IMR-90 (cell line): ENCODE measurements at regions not wholly inside any gene's neighbourhood (a gene's known extent, or its start where the extent isn't known, plus 50 kb on each side); places are given as distances from the start of the nearest gene placed in this dataset.

Experiments
- ATAC-seq: fragments of 200-7000 bp; cut with Tn5 transposase; 2 replicates; pipeline ENCODE4 v1.9.1; 2020; ENCODE audit warnings: low read depth, mild to moderate bottlenecking, moderate library complexity
- BruUV-seq: library from RNA; stranded (reverse); fragments of 400-500 nt; replicated peaks from 2 replicates; lab custom pipeline; 2021; lab: Mats Ljungman, UMichigan
- CTCF ChIA-PET: fragments of 300-600 bp; formaldehyde crosslinking; extraction: SDS; loops from one replicate; lab custom pipeline; 2021; ENCODE audit warnings: antibody characterized with exemption; lab: Yijun Ruan, JAX
- POLR2A ChIA-PET: fragments of 300-600 bp; sonication (Branson Sonifier 250); formaldehyde crosslinking; loops from one replicate; lab custom pipeline; 2022; ENCODE audit warnings: antibody characterized with exemption; ENCODE audit not compliant: unreplicated experiment; lab: Charles Lee
- DNase-seq: peaks from one replicate; pipeline ENCODE4 v3.0.0; 2013
- H2AFZ ChIP-seq: replicated peaks from 2 replicates; pipeline ENCODE3; 2013; ENCODE audit warnings: low read length, mild to moderate bottlenecking; ENCODE audit not compliant: poor library complexity
- H2AK5ac ChIP-seq: 2 replicates; pipeline ENCODE4 v1.6.1; 2013; ENCODE audit warnings: low read depth, low read length, inconsistent platforms
- H2AK9ac ChIP-seq: replicated peaks from 2 replicates; pipeline ENCODE3; 2013; ENCODE audit warnings: mild to moderate bottlenecking, low read depth, low read length, moderate library complexity; ENCODE audit not compliant: poor library complexity
- H2BK120ac ChIP-seq: 2 replicates; pipeline ENCODE4 v1.6.1; 2013; ENCODE audit warnings: low read depth, low read length, inconsistent platforms
- H2BK15ac ChIP-seq: 3 replicates; pipeline ENCODE4 v1.6.1; 2013; ENCODE audit warnings: low read depth, low read length, inconsistent platforms
- H2BK20ac ChIP-seq: 2 replicates; pipeline ENCODE4 v1.6.1; 2013; ENCODE audit warnings: low read depth, mild to moderate bottlenecking, inconsistent platforms, low read length, moderate library complexity
- H2BK5ac ChIP-seq: 2 replicates; pipeline ENCODE4 v1.6.1; 2013; ENCODE audit warnings: mild to moderate bottlenecking, low read depth, low read length, inconsistent platforms; ENCODE audit not compliant: poor library complexity, severe bottlenecking
- H3K14ac ChIP-seq: replicated peaks from 2 replicates; pipeline ENCODE4 v1.6.1; 2013; ENCODE audit warnings: low read depth, low read length, inconsistent platforms
- H3K18ac ChIP-seq: 2 replicates; pipeline ENCODE4 v1.6.1; 2013; ENCODE audit warnings: low read depth, low read length, control low read depth
- H3K23ac ChIP-seq: 2 replicates; pipeline ENCODE4 v1.6.1; 2013; ENCODE audit warnings: low read depth, low read length, inconsistent platforms
- H3K27ac ChIP-seq: 2 replicates; pipeline ENCODE4 v1.5.1; 2013; ENCODE audit warnings: mild to moderate bottlenecking, control low read depth, low read length; ENCODE audit not compliant: insufficient read depth
- H3K27me3 ChIP-seq: 2 replicates; pipeline ENCODE4 v1.6.1; 2013; ENCODE audit warnings: low read length; ENCODE audit not compliant: control insufficient read depth, insufficient read depth
- H3K36me3 ChIP-seq: 2 replicates; pipeline ENCODE4 v1.6.1; 2013; ENCODE audit warnings: low read length, mixed read lengths; ENCODE audit not compliant: control insufficient read depth, insufficient read depth
- H3K4ac ChIP-seq: 2 replicates; pipeline ENCODE4 v1.6.1; 2013; ENCODE audit warnings: low read depth, low read length, inconsistent platforms
- H3K4me1 ChIP-seq: 2 replicates; pipeline ENCODE4 v1.6.1; 2013; ENCODE audit warnings: low read length, mixed read lengths; ENCODE audit not compliant: control insufficient read depth, insufficient read depth
- H3K4me2 ChIP-seq: 2 replicates; pipeline ENCODE4 v1.6.1; 2013; ENCODE audit warnings: low read depth, mild to moderate bottlenecking, control low read depth, low read length, moderate library complexity
- H3K4me3 ChIP-seq: 2 replicates; pipeline ENCODE4 v1.5.1; 2013; ENCODE audit warnings: low read depth, mild to moderate bottlenecking, control low read depth, low read length, moderate library complexity; ENCODE audit not compliant: insufficient read depth
- H3K56ac ChIP-seq: 2 replicates; pipeline ENCODE4 v1.6.1; 2013; ENCODE audit warnings: low read length, inconsistent platforms; ENCODE audit not compliant: insufficient read depth; ENCODE audit errors: extremely low read depth
- H3K79me1 ChIP-seq, 2 experiments: 2 replicates each; pipeline ENCODE4 v1.6.1; 2013; ENCODE audit warnings: low read length in 2 of 2, inconsistent platforms in 1 of 2, low read depth in 1 of 2
- H3K9ac ChIP-seq: 2 replicates; pipeline ENCODE4 v1.6.1; 2013; ENCODE audit warnings: low read depth, low read length, control low read depth
- H3K9me1 ChIP-seq: 2 replicates; pipeline ENCODE4 v1.6.1; 2013; ENCODE audit warnings: low read length, inconsistent platforms; ENCODE audit not compliant: insufficient read depth
- H3K9me3 ChIP-seq: 2 replicates; pipeline ENCODE4 v1.6.1; 2013; ENCODE audit warnings: low read length; ENCODE audit not compliant: control insufficient read depth, insufficient read depth
- H4K20me1 ChIP-seq: 2 replicates; pipeline ENCODE4 v1.6.1; 2013; ENCODE audit warnings: low read length, inconsistent platforms; ENCODE audit not compliant: insufficient read depth
- H4K5ac ChIP-seq: 2 replicates; pipeline ENCODE4 v1.6.1; 2013; ENCODE audit warnings: mild to moderate bottlenecking, low read depth, low read length, control low read depth
- H4K8ac ChIP-seq, 2 experiments: 2 replicates each; pipeline ENCODE4 v1.6.1; 2013; ENCODE audit warnings: low read depth in 2 of 2, low read length in 2 of 2, control low read depth in 1 of 2, inconsistent platforms in 1 of 2
- H4K91ac ChIP-seq: 2 replicates; pipeline ENCODE4 v1.6.1; 2013; ENCODE audit warnings: low read depth, low read length, inconsistent platforms; ENCODE audit not compliant: insufficient read depth
- BHLHE40 ChIP-seq: fragments of 150-350 bp; IDR thresholded peaks from 2 replicates; pipeline ENCODE4 v1.6.1; 2016; ENCODE audit warnings: mild to moderate bottlenecking, low read depth, low read length
- CEBPB ChIP-seq: IDR thresholded peaks from 2 replicates; pipeline ENCODE4 v1.6.1; 2012; ENCODE audit warnings: low read depth, low read length, improper control_type of control experiment
- CHD1 ChIP-seq: IDR thresholded peaks from 2 replicates; pipeline ENCODE4 v1.6.1; 2012; ENCODE audit warnings: low read depth, low read length, improper control_type of control experiment
- CTCF ChIP-seq: conservative IDR thresholded peaks from 2 replicates; pipeline ENCODE4 v1.5.1; 2012; ENCODE audit warnings: mild to moderate bottlenecking, low read depth, low read length, improper control_type of control experiment
- ELK1 ChIP-seq: fragments of 150-350 bp; IDR thresholded peaks from 2 replicates; pipeline ENCODE4 v1.6.1; 2016; ENCODE audit warnings: low read depth, mild to moderate bottlenecking, low read length, moderate library complexity, borderline replicate concordance
- FOS ChIP-seq: fragments of 150-350 bp; IDR thresholded peaks from 2 replicates; pipeline ENCODE4 v1.6.1; 2016; ENCODE audit warnings: low read depth, low read length
- MAFK ChIP-seq: IDR thresholded peaks from 2 replicates; pipeline ENCODE4 v1.6.1; 2012; ENCODE audit warnings: low read depth, low read length, improper control_type of control experiment
- MAZ ChIP-seq: IDR thresholded peaks from 2 replicates; pipeline ENCODE4 v1.6.1; 2012; ENCODE audit warnings: low read depth, mild to moderate bottlenecking, low read length, improper control_type of control experiment, moderate library complexity, borderline replicate concordance
- MXI1 ChIP-seq: IDR thresholded peaks from 2 replicates; pipeline ENCODE4 v1.6.1; 2012; ENCODE audit warnings: low read depth, mild to moderate bottlenecking, low read length, moderate library complexity, borderline replicate concordance
- NFE2L2 ChIP-seq: fragments of 150-350 bp; IDR thresholded peaks from 2 replicates; pipeline ENCODE4 v1.6.1; 2016; ENCODE audit warnings: low read depth, mild to moderate bottlenecking, low read length
- POLR2A ChIP-seq: IDR thresholded peaks from 2 replicates; pipeline ENCODE4 v1.6.1; 2012; ENCODE audit warnings: mild to moderate bottlenecking, low read depth, low read length
- RAD21 ChIP-seq: IDR thresholded peaks from 2 replicates; pipeline ENCODE4 v1.6.1; 2012; ENCODE audit warnings: low read length, improper control_type of control experiment
- RCOR1 ChIP-seq: IDR thresholded peaks from 2 replicates; pipeline ENCODE4 v1.6.1; 2012; ENCODE audit warnings: mild to moderate bottlenecking, low read length, improper control_type of control experiment; ENCODE audit not compliant: insufficient replicate concordance
- RFX5 ChIP-seq: IDR thresholded peaks from 2 replicates; pipeline ENCODE4 v1.8.0; 2012; ENCODE audit warnings: low read depth, mild to moderate bottlenecking, low read length, moderate library complexity
- SMC3 ChIP-seq: fragments of 150-350 bp; IDR thresholded peaks from 2 replicates; pipeline ENCODE4 v1.6.1; 2016; ENCODE audit warnings: low read depth, mild to moderate bottlenecking, antibody characterized with exemption, low read length, moderate library complexity
- WGBS, 2 experiments: methylation state at CpG; one replicate each; pipeline versions ENCODE4 v1.1.5 to v1.1.7; 2013; ENCODE audit warnings: missing lambda C conversion rate in 2 of 2; ENCODE audit not compliant: insufficient read length in 1 of 2; ENCODE audit errors: extremely low coverage in 2 of 2; 5-methylcytosine and 5-hydroxymethylcytosine counted together
- dilution Hi-C: fragments of 300-500 bp; cut with HindIII; formaldehyde crosslinking; loops from one replicate; pipeline ENCODE4 v1.14.3; 2018; ENCODE audit warnings: low sequenced_read_pairs; ENCODE audit not compliant: unreplicated experiment
- in situ Hi-C: fragments of 300-500 bp; cut with MboI; formaldehyde crosslinking; loops from 3 replicates; pipeline ENCODE4 v1.14.3; 2019; ENCODE audit warnings: low sequenced_read_pairs, inconsistent platforms, mixed read lengths
- intact Hi-C: fragments of 100-400 bp; cut with micrococcal nuclease; formaldehyde crosslinking; loops from 2 replicates; pipeline ENCODE4 v1.10.0; 2022
- TF ChIP-seq, protein P1 (sequence below): fragments of 150-350 bp; IDR thresholded peaks from 2 replicates; pipeline ENCODE4 v1.6.1; 2017; ENCODE audit warnings: mild to moderate bottlenecking, antibody characterized with exemption, low read length, low read depth

GRCh38 chr19:23507446-23507845 lies 112.2 kb upstream of the ZNF91 start:
- H3K18ac ChIP-seq = no peak overlapping the region
- H2BK5ac ChIP-seq = no peak overlapping the region
- no peak for TF ChIP-seq MXI1
- TF ChIP-seq, protein P1, sequence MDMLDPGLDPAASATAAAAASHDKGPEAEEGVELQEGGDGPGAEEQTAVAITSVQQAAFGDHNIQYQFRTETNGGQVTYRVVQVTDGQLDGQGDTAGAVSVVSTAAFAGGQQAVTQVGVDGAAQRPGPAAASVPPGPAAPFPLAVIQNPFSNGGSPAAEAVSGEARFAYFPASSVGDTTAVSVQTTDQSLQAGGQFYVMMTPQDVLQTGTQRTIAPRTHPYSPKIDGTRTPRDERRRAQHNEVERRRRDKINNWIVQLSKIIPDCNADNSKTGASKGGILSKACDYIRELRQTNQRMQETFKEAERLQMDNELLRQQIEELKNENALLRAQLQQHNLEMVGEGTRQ = no peak
- no peak for TF ChIP-seq FOS
- TF ChIP-seq POLR2A = no peak
- no peak for TF ChIP-seq RCOR1
- no peak for TF ChIP-seq RAD21
- no peak for TF ChIP-seq SMC3
- no peak for TF ChIP-seq RFX5
- no peak for TF ChIP-seq CEBPB
- TF ChIP-seq MAZ = no peak
- TF ChIP-seq BHLHE40 = no peak
- no peak for TF ChIP-seq MAFK
- TF ChIP-seq CTCF = no peak
- no peak for TF ChIP-seq ELK1
- no peak for TF ChIP-seq NFE2L2
- TF ChIP-seq CHD1 = no peak
- H2BK15ac ChIP-seq = no peak overlapping the region
- no peak overlapping the region for H2BK20ac ChIP-seq
- intact Hi-C loops = no loop called here
- H3K23ac ChIP-seq = no peak overlapping the region
- DNase-seq = no peak
- ChIA-PET POLR2A (no interaction called here), CTCF (no interaction called here)
- in situ Hi-C loops = no loop called here
- H3K56ac ChIP-seq = no peak overlapping the region
- H3K14ac ChIP-seq = no peak overlapping the region
- dilution Hi-C loops = no loop called here
- no peak overlapping the region for H3K9ac ChIP-seq
- no peaks in the 10 kb centered on the region for H3K4me1 ChIP-seq
- no peaks in the 10 kb centered on the region for H3K27me3 ChIP-seq
- H3K36me3 ChIP-seq = no peaks in the 10 kb centered on the region
- H3K27ac ChIP-seq = no peak overlapping the region
- WGBS, 2 experiments = no CpG with 5 or more reads among the region's 7 CpGs
- H4K20me1 ChIP-seq = no peaks in the 10 kb centered on the region
- no peak overlapping the region for H4K8ac ChIP-seq
- no TSS peak for BruUV-seq
- H2AFZ ChIP-seq = no peak overlapping the region
- no peak for ATAC-seq
- H3K9me1 ChIP-seq = no peaks in the 10 kb centered on the region
- H3K4me3 ChIP-seq = no peak overlapping the region
- no peak overlapping the region for H2AK9ac ChIP-seq
- H3K9me3 ChIP-seq = peaks cover 20% of the 10 kb centered on the region
- H2AK5ac ChIP-seq = no peak overlapping the region
- no peak overlapping the region for H4K5ac ChIP-seq
- H3K79me1 ChIP-seq = no peaks in the 10 kb centered on the region
- no peak overlapping the region for H4K91ac ChIP-seq
- H2BK120ac ChIP-seq = no peak overlapping the region
- H3K4ac ChIP-seq = no peak overlapping the region
- H3K4me2 ChIP-seq = no peak overlapping the region
